Stimulated activated CD4-positive, alpha-beta T cell treated with anti-CD3 and anti-CD28 coated beads, Interleukin-4, amount 100 ng/mL, for 48 hours (primary cell): ENCODE measurements at regions not wholly inside any gene's neighbourhood (a gene's known extent, or its start where the extent isn't known, plus 50 kb on each side); places are given as distances from the start of the nearest gene placed in this dataset.
A peak's percentile ranks its signal among the peaks of the same experiment; 100 is the strongest.

ENCODE experiments used
- DNase-seq, 2 donors: peaks; one replicate each; pipeline ENCODE4 v3.0.0-alpha.2; 2020; ENCODE audit warnings: low read depth in 2 of 2

GRCh38 chr6:163960128-163960527 lies 545.6 kb downstream of the QKI start:
- DNase-seq, result no peak

- no peak for DNase-seq
These were observed 544.1 kb downstream of the QKI start for GRCh38 chr6:163958646-163959045.

DNA sequence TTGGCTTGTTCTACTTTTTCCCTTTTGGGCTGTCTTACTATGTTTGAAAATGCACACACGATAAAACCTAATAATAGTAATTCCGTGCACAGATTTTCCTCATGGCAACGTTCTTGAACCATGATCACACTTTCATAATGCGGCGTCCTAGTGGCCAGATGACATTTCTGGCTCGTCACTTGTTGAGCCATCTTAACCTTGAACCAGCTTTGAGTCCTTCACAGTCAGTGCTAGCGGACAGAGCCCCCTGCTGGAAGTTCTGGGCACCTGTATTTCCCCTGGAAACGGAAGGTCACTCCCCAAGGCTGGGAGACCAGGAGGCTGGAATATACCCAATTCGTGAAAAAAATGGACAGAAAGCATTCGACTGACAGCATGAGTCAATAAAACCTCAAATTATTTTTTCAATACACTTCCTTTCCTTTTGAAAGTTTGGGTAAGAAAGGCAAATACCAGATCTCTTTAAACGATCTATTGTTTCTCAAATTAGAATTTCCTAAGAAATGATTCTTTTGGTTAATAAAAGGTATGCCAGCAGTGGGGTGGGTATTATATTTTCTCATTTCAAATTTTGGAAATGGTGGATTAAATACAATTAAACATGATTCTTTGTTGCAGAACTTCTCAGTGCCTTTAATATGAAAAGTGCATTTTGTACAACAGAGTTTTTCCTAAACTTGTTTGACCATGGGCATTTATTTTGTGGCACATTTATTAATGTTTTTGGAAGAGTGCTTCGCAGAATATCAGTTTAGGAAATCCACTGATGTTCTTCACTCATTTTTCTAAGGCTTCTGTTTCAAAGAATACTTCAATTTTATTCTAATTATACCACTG lies 542.3 kb downstream of the QKI start:
- peak; percentile 34 to 42 for DNase-seq

GRCh38 chr6:163955756-163956155 lies 541.2 kb downstream of the QKI start:
- no peak for DNase-seq

DNA sequence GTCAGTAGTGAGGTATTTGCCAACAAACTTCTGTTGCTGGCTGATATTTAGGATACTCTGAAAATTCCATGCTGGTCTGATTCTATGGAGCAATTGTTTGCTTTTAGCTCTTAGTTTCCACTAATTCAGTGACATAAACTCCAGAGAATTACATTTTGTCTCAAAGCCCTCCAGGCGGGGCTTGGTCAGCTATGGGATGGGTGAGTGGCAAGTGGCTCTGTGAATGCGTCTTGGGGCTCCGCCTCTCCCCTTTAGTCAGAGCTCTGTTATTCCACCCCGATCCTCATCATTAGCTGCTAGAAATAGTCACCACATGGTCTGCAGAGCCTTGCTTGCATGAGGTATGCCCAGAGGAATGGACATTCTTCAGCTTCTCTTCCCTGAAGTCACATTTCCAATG lies 540.6 kb downstream of the QKI start:
- DNase-seq, result no peak

DNA sequence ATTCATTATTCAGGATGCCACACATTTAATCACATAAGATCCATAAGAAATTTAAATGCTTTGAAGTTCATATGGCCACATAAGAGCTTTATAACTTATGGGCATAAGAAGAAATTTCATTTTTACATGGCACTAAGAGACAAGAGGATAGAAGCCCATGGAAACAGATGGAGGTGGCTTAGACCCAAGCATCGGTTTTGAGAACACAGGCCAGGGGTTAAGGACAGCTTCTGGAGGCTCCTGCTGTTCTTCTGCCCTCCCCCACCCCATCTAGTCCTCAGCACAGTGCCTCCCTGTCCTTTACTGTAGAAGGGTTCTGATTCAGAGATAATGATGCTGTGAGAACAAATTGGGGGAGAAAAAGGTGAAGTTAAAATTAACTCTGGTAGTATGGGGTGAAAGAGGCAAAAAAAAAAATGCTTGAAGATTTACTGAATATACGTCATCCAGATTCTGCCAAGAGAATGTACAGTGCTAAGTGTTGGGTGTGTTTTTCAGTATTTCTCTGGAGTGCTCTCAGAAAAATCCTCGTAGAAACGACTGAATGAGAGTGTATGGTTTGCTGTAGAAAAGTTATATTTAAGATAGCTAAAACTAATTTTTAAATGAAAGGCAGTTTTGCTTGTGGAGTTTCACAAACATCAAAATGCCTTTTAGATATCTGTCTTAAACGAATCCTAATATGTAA lies 539.7 kb downstream of the QKI start:
- DNase-seq, result no peak

GRCh38 chr6:163952005-163952404 lies 537.5 kb downstream of the QKI start:
- DNase-seq, result no peak

GRCh38 chr6:163951326-163951725 lies 536.8 kb downstream of the QKI start:
- no peak for DNase-seq

GRCh38 chr6:163950159-163950558 lies 535.6 kb downstream of the QKI start:
- DNase-seq, result no peak

- DNase-seq, result no peak
These were observed 534.9 kb downstream of the QKI start for GRCh38 chr6:163949431-163949830.

DNA sequence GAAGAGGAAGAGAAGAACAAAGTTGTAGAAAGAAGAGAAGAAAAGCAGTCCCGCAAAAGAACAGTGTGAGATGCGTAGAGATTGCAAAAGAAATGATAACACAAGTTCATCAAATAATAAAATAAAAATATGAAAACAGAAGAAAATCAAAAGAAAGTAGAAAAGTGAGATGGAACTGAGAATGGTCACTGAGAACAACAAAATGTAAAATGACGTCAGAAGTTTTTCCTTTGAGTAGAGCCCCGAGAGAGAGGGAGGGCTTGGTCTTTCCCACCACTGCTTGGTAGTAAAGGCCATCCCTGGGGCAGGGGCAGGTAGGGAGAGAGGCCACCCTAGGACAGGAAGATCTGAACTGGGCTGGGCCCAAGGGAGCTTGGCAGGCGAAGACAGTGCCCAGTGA lies 533.7 kb downstream of the QKI start:
- DNase-seq, result no peak

DNA sequence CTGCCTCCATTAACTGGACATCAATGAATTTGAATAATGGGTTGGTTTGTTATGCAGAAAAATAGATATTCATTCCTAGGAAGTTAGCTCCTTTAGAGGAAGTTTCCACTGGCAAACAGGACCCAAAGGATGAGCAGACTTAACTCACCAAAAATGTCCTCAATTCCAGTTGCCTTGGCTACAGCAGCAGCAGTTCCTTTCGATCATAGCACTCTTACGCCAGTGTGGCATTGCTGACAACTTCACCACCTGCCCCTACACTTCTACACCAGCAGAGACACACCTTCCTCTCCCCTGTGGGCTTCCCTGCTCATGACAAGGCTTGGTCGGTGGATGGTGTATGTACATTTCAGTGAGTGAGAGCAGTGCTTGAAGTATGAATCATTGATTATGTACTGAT lies 532.8 kb downstream of the QKI start:
- DNase-seq, result no peak

GRCh38 chr6:163946437-163946836 lies 531.9 kb downstream of the QKI start:
- DNase-seq, result no peak

- no peak for DNase-seq
These were observed 531.3 kb downstream of the QKI start for GRCh38 chr6:163945808-163946207.

- no peak for DNase-seq
These were observed 530.4 kb downstream of the QKI start for GRCh38 chr6:163944897-163945296.

- no peak for DNase-seq
These were observed 529.3 kb downstream of the QKI start for GRCh38 chr6:163943607-163944385.

GRCh38 chr6:163942790-163943189 lies 528.3 kb downstream of the QKI start:
- no peak for DNase-seq

DNA sequence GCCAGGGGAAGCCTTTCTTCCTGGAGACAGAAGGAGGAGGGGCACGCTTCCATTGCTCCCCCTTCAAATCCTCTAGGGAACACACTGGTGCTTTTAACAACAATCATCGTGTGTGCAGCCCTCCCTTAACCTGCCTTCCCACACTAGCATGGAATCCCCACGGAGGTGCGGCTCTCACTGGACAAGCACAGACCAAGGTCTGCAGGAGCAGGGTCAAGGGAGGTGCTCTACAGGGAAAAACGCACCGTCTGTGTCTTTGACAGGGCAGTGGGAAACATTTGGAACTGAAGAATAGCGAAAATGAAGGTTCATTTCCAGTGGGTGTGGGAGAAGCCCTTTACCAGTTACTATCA lies 527.1 kb downstream of the QKI start:
- no peak for DNase-seq

DNA sequence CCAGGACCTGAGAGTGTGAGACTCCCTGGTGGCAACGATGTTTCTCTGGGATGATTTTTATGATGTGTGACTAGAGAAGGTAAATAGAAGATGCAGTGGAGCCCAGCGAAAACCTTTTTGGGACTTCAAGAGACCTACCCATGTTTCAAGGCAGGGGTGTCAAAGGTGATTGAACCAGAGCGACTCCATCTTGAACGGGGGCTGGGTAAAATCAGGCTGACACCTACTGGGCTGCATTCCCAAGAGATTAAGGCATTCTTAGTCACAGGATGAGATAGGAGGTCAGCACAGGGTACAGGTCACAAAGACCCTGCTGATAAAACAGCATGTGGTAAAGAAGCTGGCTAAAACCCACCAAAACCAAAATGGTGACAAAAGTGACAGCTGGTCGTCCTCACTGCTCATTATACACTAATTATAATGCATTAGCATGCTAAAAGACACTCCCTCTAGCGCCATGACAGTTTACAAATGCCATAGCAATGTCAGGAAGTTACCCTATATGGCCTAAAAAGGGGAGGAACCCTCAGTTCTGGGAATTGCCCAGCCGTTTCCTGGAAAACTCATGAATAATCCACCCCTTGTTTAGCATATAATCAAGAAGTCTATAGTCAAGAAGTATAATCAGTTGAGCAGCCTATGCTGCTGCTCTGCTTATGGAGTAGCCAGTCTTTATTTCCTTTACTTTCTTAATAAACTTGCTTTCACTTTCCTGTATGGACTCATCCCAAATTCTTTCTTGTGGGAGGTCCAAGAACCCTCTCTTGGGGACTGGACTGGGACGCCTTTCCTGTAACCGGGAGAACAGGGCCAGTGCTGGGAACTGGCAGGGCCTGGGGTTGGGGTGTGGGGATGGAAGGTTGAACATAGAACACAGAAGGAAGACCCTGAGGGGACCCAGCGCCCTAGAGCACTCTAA lies 526.4 kb downstream of the QKI start:
- no peak for DNase-seq

GRCh38 chr6:163937071-163937470 lies 522.6 kb downstream of the QKI start:
- DNase-seq, result no peak

GRCh38 chr6:163935158-163935762 lies 520.7 kb downstream of the QKI start:
- no peak for DNase-seq
